HCT116 (cell line): ENCODE measurements at regions not wholly inside any gene's neighbourhood (a gene's known extent, or its start where the extent isn't known, plus 50 kb on each side); places are given as distances from the start of the nearest gene placed in this dataset.

Source experiments
- ATAC-seq: fragments of 200-7000 bp; cut with Tn5 transposase; 2 replicates; pipeline ENCODE4 v1.9.1; 2020; ENCODE audit warnings: mild to moderate bottlenecking, moderate library complexity
- BruUV-seq: library from RNA; stranded (reverse); fragments of 400-500 nt; replicated peaks from 2 replicates; lab custom pipeline; 2021; lab: Mats Ljungman, UMichigan
- CTCF ChIA-PET: fragments of 300-600 bp; sonication (Branson Sonifier 250); formaldehyde crosslinking; loops from one replicate; lab custom pipeline; 2021; ENCODE audit warnings: antibody characterized with exemption; lab: Charles Lee
- POLR2A ChIA-PET: fragments of 300-600, 350-600 bp; sonication (Branson Sonifier 250); formaldehyde crosslinking; loops from one replicate; lab custom pipeline; 2021; ENCODE audit warnings: antibody characterized with exemption; lab: Charles Lee
- RAD21 ChIA-PET, 2 experiments: fragments of 300-600 bp; sonication (Branson Sonifier 250); formaldehyde crosslinking; loops; one replicate each; lab custom pipeline; 2023; ENCODE audit warnings: low total read pairs in 2 of 2; ENCODE audit not compliant: uncharacterized antibody in 2 of 2, unreplicated experiment in 2 of 2, low non-redundant PET in 1 of 2; lab: Charles Lee
- DNase-seq: peaks from one replicate; pipeline ENCODE4 v3.0.0-alpha.2; 2010; ENCODE audit warnings: low read depth, low spot score
- H2AFZ ChIP-seq: fragments of 200-600 bp; shearing (Covaris generic), sonication (generic); 2 replicates; pipeline ENCODE4 v1.6.1; 2017; ENCODE audit warnings: low read depth, mixed run types, mixed read lengths, antibody characterized with exemption, low read length; ENCODE audit not compliant: poor library complexity, severe bottlenecking
- H3K27ac ChIP-seq: 2 replicates; pipeline ENCODE4 v1.5.1; 2012; ENCODE audit warnings: low read depth, low read length
- H3K27me3 ChIP-seq: fragments of 200-600 bp; sonication (generic); 2 replicates; pipeline ENCODE4 v1.6.1; 2016; ENCODE audit warnings: mixed run types, low read length, mixed read lengths; ENCODE audit not compliant: insufficient read depth
- H3K36me3 ChIP-seq, 2 experiments: fragments of 200-500 bp in 1 of 2; fragments of 200-600 bp in 1 of 2; sonication (Bioruptor generic) in 1 of 2; sonication (generic) in 1 of 2; 2 replicates each; pipeline versions ENCODE4 v1.5.1 to v1.6.1; 2014 to 2016; ENCODE audit warnings: low read length in 2 of 2, inconsistent platforms in 1 of 2, mixed read lengths in 1 of 2, mixed run types in 1 of 2; ENCODE audit not compliant: insufficient read depth in 2 of 2, control insufficient read depth in 1 of 2
- H3K4me1 ChIP-seq, 2 experiments: fragments of 200-600 bp in 1 of 2; sonication (generic) in 1 of 2; 2 replicates each; pipeline versions ENCODE4 v1.5.1 to v1.6.1; 2012 to 2017; ENCODE audit warnings: low read length in 2 of 2, inconsistent platforms in 1 of 2, mild to moderate bottlenecking in 1 of 2, mixed read lengths in 1 of 2, mixed run types in 1 of 2, moderate library complexity in 1 of 2; ENCODE audit not compliant: insufficient read depth in 2 of 2, control insufficient read depth in 1 of 2
- H3K4me2 ChIP-seq: fragments of 200-600 bp; sonication (generic); 2 replicates; pipeline ENCODE4 v1.6.1; 2017; ENCODE audit warnings: mixed run types, low read length, mixed read lengths
- H3K4me3 ChIP-seq, 2 experiments: fragments of 200-600 bp in 1 of 2; sonication (generic) in 1 of 2; replicated peaks in 1 of 2; 2 replicates each; pipeline ENCODE4 v1.5.1; 2011 to 2016; ENCODE audit warnings: low read length in 2 of 2, control low read depth in 1 of 2, low read depth in 1 of 2, mild to moderate bottlenecking in 1 of 2, mixed read lengths in 1 of 2, mixed run types in 1 of 2
- H3K79me2 ChIP-seq: fragments of 200-600 bp; sonication (generic); 2 replicates; pipeline ENCODE4 v1.6.1; 2017; ENCODE audit warnings: mild to moderate bottlenecking, mixed run types, low read length, moderate library complexity, mixed read lengths; ENCODE audit not compliant: insufficient read depth
- H3K9ac ChIP-seq: fragments of 200-600 bp; sonication (generic); 2 replicates; pipeline ENCODE4 v1.6.1; 2016; ENCODE audit warnings: low read length, mixed read lengths
- H3K9me2 ChIP-seq: fragments of 200-600 bp; sonication (generic), shearing (Covaris generic); 2 replicates; pipeline ENCODE4 v1.6.1; 2017; ENCODE audit warnings: mixed run types, mild to moderate bottlenecking, moderate library complexity; ENCODE audit not compliant: insufficient read depth
- H3K9me3 ChIP-seq, 2 experiments: fragments of 200-500 bp in 1 of 2; fragments of 200-600 bp in 1 of 2; sonication (Bioruptor generic) in 1 of 2; sonication (generic) in 1 of 2; 2 replicates each; pipeline ENCODE4 v1.6.1; 2014 to 2017; ENCODE audit warnings: low read length in 2 of 2, mixed read lengths in 2 of 2, inconsistent platforms in 1 of 2, low read depth in 1 of 2, mild to moderate bottlenecking in 1 of 2, mixed run types in 1 of 2, moderate library complexity in 1 of 2; ENCODE audit not compliant: control insufficient read depth in 1 of 2, insufficient read depth in 1 of 2
- H4K20me1 ChIP-seq: fragments of 200-600 bp; sonication (generic), shearing (Covaris generic); 2 replicates; pipeline ENCODE4 v1.6.1; 2017; ENCODE audit warnings: mixed run types, mild to moderate bottlenecking, moderate library complexity; ENCODE audit not compliant: insufficient read depth
- ATF3 ChIP-seq: IDR thresholded peaks from 2 replicates; pipeline ENCODE4 v1.6.1; 2012
- CTCF ChIP-seq, 3 experiments: fragments of 200-600 bp in 1 of 3; sonication (generic) in 1 of 3; IDR thresholded peaks in 2 of 3; conservative IDR thresholded peaks in 1 of 3; 2 replicates each; pipeline ENCODE4 v1.5.1; 2012 to 2017; ENCODE audit warnings: low read depth in 2 of 3, low read length in 2 of 3, antibody characterized with exemption in 1 of 3, borderline replicate concordance in 1 of 3, control low read depth in 1 of 3, mild to moderate bottlenecking in 1 of 3, mixed read lengths in 1 of 3, mixed run types in 1 of 3, moderate library complexity in 1 of 3; ENCODE audit not compliant: insufficient read depth in 1 of 3
- EGR1 ChIP-seq: IDR thresholded peaks from 2 replicates; pipeline ENCODE4 v1.6.1; 2012; ENCODE audit warnings: low read depth
- ELF1 ChIP-seq: IDR thresholded peaks from 2 replicates; pipeline ENCODE4 v1.6.1; 2012; ENCODE audit warnings: low read depth, borderline replicate concordance
- EZH2 ChIP-seq: fragments of 200-600 bp; sonication (generic); IDR thresholded peaks from 2 replicates; pipeline ENCODE4 v1.6.1; 2017; ENCODE audit warnings: antibody characterized with exemption, mixed run types
- EZH2phosphoT487 ChIP-seq: fragments of 200-600 bp; IDR thresholded peaks from 2 replicates; pipeline ENCODE4 v1.6.1; 2018; ENCODE audit warnings: antibody characterized with exemption, borderline replicate concordance
- FOSL1 ChIP-seq: IDR thresholded peaks from 2 replicates; pipeline ENCODE4 v1.6.1; 2012; ENCODE audit warnings: low read depth
- JUND ChIP-seq: IDR thresholded peaks from 2 replicates; pipeline ENCODE4 v1.6.1; 2012
- POLR2A ChIP-seq: IDR thresholded peaks from 2 replicates; pipeline ENCODE4 v1.7.0; 2011; ENCODE audit warnings: borderline replicate concordance; ENCODE audit not compliant: insufficient read depth, insufficient read length; ENCODE audit errors: extremely low read depth
- POLR2AphosphoS5 ChIP-seq: IDR thresholded peaks from 2 replicates; pipeline ENCODE4 v1.6.1; 2011; ENCODE audit warnings: mild to moderate bottlenecking, low read depth, low read length, moderate library complexity
- RAD21 ChIP-seq: IDR thresholded peaks from 2 replicates; pipeline ENCODE4 v1.6.1; 2012; ENCODE audit warnings: low read depth, mild to moderate bottlenecking
- SP1 ChIP-seq: IDR thresholded peaks from 2 replicates; pipeline ENCODE4 v1.6.1; 2012; ENCODE audit warnings: low read depth
- SRF ChIP-seq: IDR thresholded peaks from 2 replicates; pipeline ENCODE4 v1.6.1; 2012; ENCODE audit warnings: low read depth
- YY1 ChIP-seq: IDR thresholded peaks from 2 replicates; pipeline ENCODE4 v1.6.1; 2011; ENCODE audit warnings: low read length, low read depth, moderate library complexity, mild to moderate bottlenecking; ENCODE audit not compliant: insufficient replicate concordance; ENCODE audit errors: extremely low read depth
- ZFX ChIP-seq: fragments of 450-650 bp; IDR thresholded peaks from 2 replicates; pipeline ENCODE4 v1.6.1; 2017
- intact Hi-C: fragments of 100-400 bp; cut with micrococcal nuclease; formaldehyde crosslinking; loops from 2 replicates; pipeline ENCODE4 v1.10.0; 2022

- Histone ChIP-seq H3K27me3 (peaks cover 34% of the 10 kb centered on the region; the same call in 1 of the 2 replicates), H4K20me1 (no peaks in the 10 kb centered on the region), H3K9me3 (no peaks in the 10 kb centered on the region), H3K36me3 (no peaks in the 10 kb centered on the region), H3K79me2 (no peaks in the 10 kb centered on the region), H3K9ac (no peak overlapping the region), H3K4me1 (no peaks in the 10 kb centered on the region), H3K4me3 (no peak overlapping the region), H3K4me2 (no peak overlapping the region), H2AFZ (no peak overlapping the region), H3K9me2 (no peaks in the 10 kb centered on the region)
- ChIA-PET POLR2A (no interaction called here), CTCF (no interaction called here)
- no peak for DNase-seq
- no TSS peak for BruUV-seq
- no peak for ATAC-seq
- TF ChIP-seq FOSL1, result no peak
- TF ChIP-seq SP1, result no peak
- TF ChIP-seq YY1, result no peak
- no peak for TF ChIP-seq ZFX
- no peak for TF ChIP-seq JUND
- no peak for TF ChIP-seq RAD21
- TF ChIP-seq CTCF (IDR thresholded peaks at IDR 0.05 in 2 of 3, conservative IDR thresholded peaks at IDR 0.05 in 1 of 3; ENCODE audit: borderline replicate concordance in 1 of 3, insufficient read depth in 1 of 3, low read depth in 2 of 3, low read length in 2 of 3), result no peak
- TF ChIP-seq EGR1, result no peak
- no peak for TF ChIP-seq POLR2AphosphoS5
- TF ChIP-seq ATF3, result no peak
- no peak for TF ChIP-seq SRF
- no peak for TF ChIP-seq POLR2A
- no peak for TF ChIP-seq ELF1
- TF ChIP-seq EZH2phosphoT487, result no peak
- no peak for TF ChIP-seq EZH2
- TF ChIP-seq, all 23 proteins: peak for 0
- H3K27ac ChIP-seq, result no peak overlapping the region
- RAD21 ChIA-PET, result no interaction called here
- intact Hi-C loops, result no loop called here
Observed at GRCh38 chr4:78989697-78990270, 50.5 kb upstream of the PAQR3 start.
